SK-N-SH (cell line): ENCODE measurements at regions not wholly inside any gene's neighbourhood (a gene's known extent, or its start where the extent isn't known, plus 50 kb on each side); places are given as distances from the start of the nearest gene placed in this dataset.

Experiments used
- CTCF ChIA-PET: fragments of 300-600, 350-600 bp; formaldehyde crosslinking; extraction: SDS; loops from one replicate; lab custom pipeline; 2021; lab: Yijun Ruan, JAX
- POLR2A ChIA-PET: fragments of 350-600 bp; sonication (Branson Sonifier 250); formaldehyde crosslinking; extraction: SDS; loops from one replicate; lab custom pipeline; 2020; ENCODE audit warnings: antibody characterized with exemption, inconsistent platforms; lab: Yijun Ruan, JAX
- DNase-seq: peaks from one replicate; pipeline ENCODE4 v3.0.0; 2012
- H2AFZ ChIP-seq: fragments of 200-600 bp; sonication (generic); 2 replicates; pipeline ENCODE4 v1.8.1; 2016; ENCODE audit warnings: antibody characterized with exemption, mild to moderate bottlenecking, low read depth
- H3F3A ChIP-seq: fragments of 200-600 bp; sonication (generic); replicated peaks from 2 replicates; pipeline ENCODE3; 2016; ENCODE audit warnings: antibody characterized with exemption, mild to moderate bottlenecking; ENCODE audit not compliant: insufficient read depth
- H3K27ac ChIP-seq, 2 experiments: fragments of 200-500 bp in 1 of 2; fragments of 200-600 bp in 1 of 2; sonication (Bioruptor generic) in 1 of 2; sonication (generic), shearing (Covaris generic) in 1 of 2; 2 replicates each; pipeline versions ENCODE4 v1.5.1 to v1.6.1; 2014 to 2016; ENCODE audit warnings: low read depth in 2 of 2, inconsistent platforms in 1 of 2, low read length in 1 of 2, mild to moderate bottlenecking in 1 of 2, mixed read lengths in 1 of 2
- H3K27me3 ChIP-seq: fragments of 200-600 bp; sonication (generic), shearing (Covaris generic); 2 replicates; pipeline ENCODE4 v1.6.1; 2016; ENCODE audit warnings: mixed run types; ENCODE audit not compliant: insufficient read depth
- H3K36me3 ChIP-seq, 2 experiments: fragments of 200-500 bp in 1 of 2; fragments of 200-600 bp in 1 of 2; sonication (Bioruptor generic) in 1 of 2; sonication (generic) in 1 of 2; replicated peaks in 1 of 2; 2 replicates each; pipeline versions ENCODE3 to v1.5.1; 2014 to 2016; ENCODE audit warnings: low read length in 1 of 2, mild to moderate bottlenecking in 1 of 2; ENCODE audit not compliant: insufficient read depth in 2 of 2, control insufficient read depth in 1 of 2
- H3K4me1 ChIP-seq, 2 experiments: fragments of 200-500 bp in 1 of 2; fragments of 200-600 bp in 1 of 2; sonication (Bioruptor generic) in 1 of 2; sonication (generic), shearing (Covaris generic) in 1 of 2; 2 replicates each; pipeline versions ENCODE4 v1.5.1 to v1.6.1; 2014 to 2016; ENCODE audit warnings: low read depth in 1 of 2, low read length in 1 of 2, mixed run types in 1 of 2; ENCODE audit not compliant: insufficient read depth in 2 of 2, control insufficient read depth in 1 of 2
- H3K4me2 ChIP-seq: fragments of 200-600 bp; sonication (generic), shearing (Covaris generic); 2 replicates; pipeline ENCODE4 v1.6.1; 2017; ENCODE audit warnings: mixed run types
- H3K4me3 ChIP-seq, 2 experiments: fragments of 200-500 bp in 1 of 2; fragments of 200-600 bp in 1 of 2; sonication (Bioruptor generic) in 1 of 2; sonication (generic), shearing (Covaris generic) in 1 of 2; 2 replicates each; pipeline versions ENCODE4 v1.5.1 to v1.8.1; 2014 to 2016; ENCODE audit warnings: low read depth in 2 of 2, inconsistent platforms in 1 of 2, low read length in 1 of 2, mild to moderate bottlenecking in 1 of 2, mixed read lengths in 1 of 2, moderate library complexity in 1 of 2
- H3K79me2 ChIP-seq: fragments of 200-600 bp; sonication (generic); 2 replicates; pipeline ENCODE4 v1.8.1; 2017; ENCODE audit warnings: mild to moderate bottlenecking; ENCODE audit not compliant: insufficient read depth
- H3K9ac ChIP-seq: fragments of 200-600 bp; sonication (generic); 2 replicates; pipeline ENCODE4 v1.6.1; 2017; ENCODE audit warnings: mixed run types
- H3K9me2 ChIP-seq: fragments of 200-600 bp; sonication (generic); 2 replicates; pipeline ENCODE4 v1.6.1; 2017; ENCODE audit warnings: mixed run types
- H3K9me3 ChIP-seq: fragments of 200-600 bp; sonication (generic); 2 replicates; pipeline ENCODE4 v1.6.1; 2017; ENCODE audit warnings: mixed run types, mild to moderate bottlenecking, moderate library complexity
- H4K20me1 ChIP-seq: fragments of 200-600 bp; sonication (generic); 2 replicates; pipeline ENCODE4 v1.6.1; 2017; ENCODE audit warnings: mild to moderate bottlenecking, mixed run types; ENCODE audit not compliant: insufficient read depth
- CHD2 ChIP-seq: fragments of 150-350 bp; IDR thresholded peaks from 2 replicates; pipeline ENCODE4 v1.6.1; 2018; ENCODE audit warnings: low read length; ENCODE audit not compliant: partially characterized antibody
- CTCF ChIP-seq: fragments of 200-600 bp; sonication (generic); IDR thresholded peaks from 2 replicates; pipeline ENCODE4 v1.6.1; 2017; ENCODE audit warnings: antibody characterized with exemption, mild to moderate bottlenecking, moderate library complexity
- EP300 ChIP-seq, 2 experiments: IDR thresholded peaks; 2 replicates each; pipeline versions ENCODE4 v1.4.0 to v1.6.1; 2012; ENCODE audit warnings: borderline replicate concordance in 1 of 2, low read depth in 1 of 2, low read length in 1 of 2
- FOXM1 ChIP-seq: IDR thresholded peaks from 2 replicates; pipeline ENCODE4 v1.4.0; 2012; ENCODE audit warnings: low read depth, mild to moderate bottlenecking
- IRF3 ChIP-seq: fragments of 150-350 bp; IDR thresholded peaks from 2 replicates; pipeline ENCODE4 v1.6.1; 2016; ENCODE audit warnings: mild to moderate bottlenecking, low read depth, low read length
- JUND ChIP-seq: IDR thresholded peaks from 2 replicates; pipeline ENCODE4 v1.4.0; 2012
- MAX ChIP-seq: IDR thresholded peaks from 2 replicates; pipeline ENCODE4 v1.4.0; 2012; ENCODE audit warnings: low read depth
- MEF2A ChIP-seq: IDR thresholded peaks from 2 replicates; pipeline ENCODE4 v1.4.0; 2012; ENCODE audit warnings: low read depth, borderline replicate concordance
- NRF1 ChIP-seq: IDR thresholded peaks from 2 replicates; pipeline ENCODE4 v1.6.1; 2012; ENCODE audit warnings: low read depth, mild to moderate bottlenecking, low read length
- PBX3 ChIP-seq: IDR thresholded peaks from 2 replicates; pipeline ENCODE4; 2012
- REST ChIP-seq: IDR thresholded peaks from 2 replicates; pipeline ENCODE4 v1.6.1; 2012; ENCODE audit warnings: mild to moderate bottlenecking, low read depth, low read length, moderate library complexity
- TCF12 ChIP-seq: IDR thresholded peaks from 2 replicates; pipeline ENCODE4 v1.4.0; 2012
- TEAD4 ChIP-seq: IDR thresholded peaks from 2 replicates; pipeline ENCODE4 v1.4.0; 2012; ENCODE audit warnings: mild to moderate bottlenecking, borderline replicate concordance; ENCODE audit not compliant: insufficient read depth
- USF1 ChIP-seq: IDR thresholded peaks from 2 replicates; pipeline ENCODE4 v1.4.0; 2012; ENCODE audit warnings: low read depth, borderline replicate concordance
- USF2 ChIP-seq: fragments of 150-350 bp; IDR thresholded peaks from 2 replicates; pipeline ENCODE4 v1.6.1; 2017; ENCODE audit warnings: antibody characterized with exemption, low read length, low read depth, borderline replicate concordance
- ZBTB33 ChIP-seq: IDR thresholded peaks from 2 replicates; pipeline ENCODE4 v1.4.0; 2012; ENCODE audit warnings: low read depth, borderline replicate concordance
- WGBS: methylation state at CpG from one replicate; pipeline ENCODE4 v1.1.6; 2017; ENCODE audit warnings: low lambda C conversion rate; 5-methylcytosine and 5-hydroxymethylcytosine counted together

- CTCF ChIA-PET, result no interaction called here
- Histone ChIP-seq H3K4me1 (peaks cover 0 to 3% of the 10 kb centered on the region in 2 experiments; a peak in 1 of 4 replicates), H3K27me3 (no peaks in the 10 kb centered on the region), H3F3A (no peaks in the 10 kb centered on the region), H3K9ac (no peak overlapping the region), H3K4me2 (no peak overlapping the region), H3K79me2 (no peaks in the 10 kb centered on the region), H3K36me3 (no peaks in the 10 kb centered on the region), H4K20me1 (no peaks in the 10 kb centered on the region), H2AFZ (no peak overlapping the region), H3K27ac (no peak overlapping the region), H3K9me3 (no peaks in the 10 kb centered on the region), H3K9me2 (no peaks in the 10 kb centered on the region), H3K4me3 (no peak overlapping the region)
- DNase-seq, result no peak
- WGBS, result 68% methylated on average over 2 of the region's 2 CpGs
- POLR2A ChIA-PET, result no interaction called here
- no peak for TF ChIP-seq CTCF
- TF ChIP-seq TEAD4, result no peak
- no peak for TF ChIP-seq PBX3
These were observed 298.2 kb downstream of the MAN2A1 start for GRCh38 chr5:109987970-109988369.

- no peaks in the 10 kb centered on the region for H3K79me2 ChIP-seq
- DNase-seq, result no peak
- CTCF ChIA-PET, result no interaction called here
- H3K4me2 ChIP-seq, result no peak overlapping the region
- H3K36me3 ChIP-seq, result no peaks in the 10 kb centered on the region
- H3K4me1 ChIP-seq, result peaks cover 0 to 3% of the 10 kb centered on the region in 2 experiments; a peak in 1 of 4 replicates
- H3K27ac ChIP-seq, result no peak overlapping the region
- H3K9me2 ChIP-seq, result no peaks in the 10 kb centered on the region
- H3K9me3 ChIP-seq, result no peaks in the 10 kb centered on the region
- no peaks in the 10 kb centered on the region for H3F3A ChIP-seq
- POLR2A ChIA-PET, result no interaction called here
- no peaks in the 10 kb centered on the region for H4K20me1 ChIP-seq
- 70% methylated on average over 7 of the region's 7 CpGs for WGBS
- no peak overlapping the region for H3K4me3 ChIP-seq
- H3K9ac ChIP-seq, result no peak overlapping the region
- H2AFZ ChIP-seq, result no peak overlapping the region
- H3K27me3 ChIP-seq, result no peaks in the 10 kb centered on the region
- TF ChIP-seq FOXM1 (no peak), MAX (no peak), USF1 (no peak), CHD2 (no peak), NRF1 (no peak), EP300 (IDR thresholded peaks at IDR 0.05; ENCODE audit: borderline replicate concordance in 1 of 2, low read depth in 1 of 2, low read length in 1 of 2) (no peak), REST (no peak), ZBTB33 (no peak), USF2 (no peak), TCF12 (no peak), JUND (no peak), MEF2A (no peak), IRF3 (no peak)
These were observed 299.4 kb downstream of the MAN2A1 start for GRCh38 chr5:109989161-109989560.
